Keratinocyte (primary cell): ENCODE measurements at regions not wholly inside any gene's neighbourhood (a gene's known extent, or its start where the extent isn't known, plus 50 kb on each side); places are given as distances from the start of the nearest gene placed in this dataset.
A peak's percentile ranks its signal among the peaks of the same experiment; 100 is the strongest.

ENCODE experiments used
- DNase-seq: peaks from one replicate; pipeline ENCODE4 v3.0.0-alpha.2; 2011; ENCODE audit warnings: low read depth, missing footprints, low spot score
- FAIRE-seq: peaks from 2 replicates; lab custom pipeline; 2011; peaks lifted over from hg19 to GRCh38; lab: Jason Lieb, UNC
- H2AFZ ChIP-seq: 2 replicates; pipeline ENCODE4 v1.6.0; 2012; ENCODE audit warnings: low read length, control low read depth, inconsistent platforms; ENCODE audit not compliant: control insufficient read depth
- H3K27ac ChIP-seq: 2 replicates; pipeline ENCODE4 v1.5.1; 2011; ENCODE audit warnings: low read length; ENCODE audit not compliant: control insufficient read depth, insufficient read depth
- H3K27me3 ChIP-seq: 3 replicates; pipeline ENCODE4 v1.6.0; 2011; ENCODE audit warnings: low read length; ENCODE audit not compliant: control insufficient read depth, insufficient read depth; ENCODE audit errors: extremely low read depth
- H3K36me3 ChIP-seq, 2 experiments: 2 replicates in 1 of 2; 3 replicates in 1 of 2; pipeline ENCODE4 v1.5.1; 2011; ENCODE audit warnings: low read length in 2 of 2, mild to moderate bottlenecking in 1 of 2; ENCODE audit not compliant: control insufficient read depth in 2 of 2, insufficient read depth in 2 of 2; ENCODE audit errors: extremely low read depth in 1 of 2
- H3K4me1 ChIP-seq: 3 replicates; pipeline ENCODE4 v1.5.1; 2011; ENCODE audit warnings: low read length; ENCODE audit not compliant: control insufficient read depth, insufficient read depth; ENCODE audit errors: extremely low read depth
- H3K4me2 ChIP-seq: 3 replicates; pipeline ENCODE4 v1.6.0; 2011; ENCODE audit warnings: low read depth, low read length; ENCODE audit not compliant: control insufficient read depth, insufficient read depth; ENCODE audit errors: extremely low read depth
- H3K4me3 ChIP-seq, 3 experiments: fragments of 200-600 bp in 1 of 3; sonication (generic) in 1 of 3; 2 replicates in 2 of 3; 3 replicates in 1 of 3; pipeline ENCODE4 v1.5.1; 2011 to 2016; ENCODE audit warnings: low read length in 3 of 3, mild to moderate bottlenecking in 3 of 3, control low read depth in 2 of 3, inconsistent platforms in 1 of 3, low read depth in 1 of 3, mixed read lengths in 1 of 3, mixed run types in 1 of 3, moderate library complexity in 1 of 3; ENCODE audit not compliant: control insufficient read depth in 2 of 3, insufficient read depth in 2 of 3; ENCODE audit errors: extremely low read depth in 1 of 3
- H3K79me2 ChIP-seq: 2 replicates; pipeline ENCODE4 v1.6.0; 2012; ENCODE audit warnings: low read length; ENCODE audit not compliant: control insufficient read depth, insufficient read depth
- H3K9ac ChIP-seq: 3 replicates; pipeline ENCODE4 v1.6.0; 2011; ENCODE audit warnings: low read length; ENCODE audit not compliant: control insufficient read depth, insufficient read depth; ENCODE audit errors: extremely low read depth
- H3K9me1 ChIP-seq: 3 replicates; pipeline ENCODE4 v1.6.0; 2011; ENCODE audit warnings: low read length; ENCODE audit not compliant: control insufficient read depth, insufficient read depth; ENCODE audit errors: extremely low read depth
- H3K9me3 ChIP-seq: 2 replicates; pipeline ENCODE4 v1.5.1; 2012; ENCODE audit warnings: low read depth, low read length; ENCODE audit not compliant: control insufficient read depth
- H4K20me1 ChIP-seq: 3 replicates; pipeline ENCODE4 v1.6.0; 2011; ENCODE audit warnings: low read length; ENCODE audit not compliant: control insufficient read depth, insufficient read depth; ENCODE audit errors: extremely low read depth
- EZH2 ChIP-seq: IDR thresholded peaks from one replicate; pipeline ENCODE4 v1.6.1; 2012; ENCODE audit warnings: inconsistent platforms, mild to moderate bottlenecking, low read length, moderate library complexity
- dilution Hi-C: fragments of 300-500 bp; cut with MboI; formaldehyde crosslinking; loops from one replicate; pipeline ENCODE4 v1.7.0; 2020; ENCODE audit warnings: low sequenced_read_pairs; ENCODE audit not compliant: extremely low pct_ligation_motif_present
- TF ChIP-seq, protein P1 (sequence below), 3 experiments: IDR thresholded peaks in 1 of 3; conservative IDR thresholded peaks in 1 of 3; optimal IDR thresholded peaks in 1 of 3; 2 replicates in 2 of 3; 3 replicates in 1 of 3; pipeline versions ENCODE3 to v1.5.1; 2011; ENCODE audit warnings: low read length in 3 of 3, mild to moderate bottlenecking in 3 of 3, moderate library complexity in 2 of 3, control low read depth in 1 of 3, inconsistent platforms in 1 of 3; ENCODE audit not compliant: insufficient read depth in 2 of 3; ENCODE audit errors: extremely low read depth in 1 of 3

DNA sequence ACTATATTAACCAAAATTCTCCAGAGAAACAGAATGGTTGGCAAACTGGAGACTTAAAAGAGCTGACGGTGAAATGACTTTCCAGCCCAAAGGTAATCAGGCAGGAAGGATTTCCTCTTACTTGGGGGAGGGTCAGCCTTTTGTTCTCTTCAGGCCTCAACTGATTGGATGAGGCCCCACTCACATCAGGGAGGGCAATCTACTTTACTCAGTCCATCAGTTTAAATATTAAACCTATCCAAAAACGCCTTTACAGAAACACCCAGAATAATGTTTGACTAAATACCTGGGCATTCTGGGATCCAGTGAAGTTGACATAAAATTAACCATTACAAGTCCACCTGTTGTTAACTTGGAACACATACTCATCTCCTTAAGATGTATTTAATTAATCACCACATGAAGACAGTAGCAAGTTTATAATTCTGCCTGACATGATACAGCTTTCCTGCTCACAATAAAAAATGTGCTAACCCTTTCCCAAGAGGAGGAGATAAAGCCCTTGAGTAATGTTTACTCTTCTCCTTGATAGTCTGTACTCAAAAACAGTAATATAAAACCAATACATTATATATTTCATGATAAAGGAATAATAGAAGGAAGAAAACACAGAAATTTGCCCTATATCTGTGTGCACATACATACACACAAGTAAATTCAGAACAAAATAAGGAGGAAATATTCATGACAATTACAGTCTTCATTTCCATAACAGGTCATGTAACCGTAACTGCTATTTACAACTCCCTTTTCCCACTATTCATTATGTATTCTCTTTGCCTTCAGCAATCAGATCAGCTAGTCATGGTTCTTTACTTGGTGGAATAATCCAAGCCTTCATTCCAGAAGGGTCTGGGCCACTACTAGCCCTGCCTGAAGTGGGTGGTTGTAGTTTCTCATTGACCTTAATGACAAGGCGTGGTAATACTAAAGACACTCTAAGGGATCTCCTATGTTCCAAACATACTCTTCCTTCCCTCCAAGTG lies 107.5 kb upstream of the RUNX1 start:
- H3K9me1 ChIP-seq = no peaks in the 10 kb centered on the region
- DNase-seq = no peak
- no peaks in the 10 kb centered on the region for H3K36me3 ChIP-seq
- dilution Hi-C loops = no loop called here
- H3K27me3 ChIP-seq = no peaks in the 10 kb centered on the region
- no peak overlapping the region for H3K27ac ChIP-seq
- H3K9me3 ChIP-seq = peaks cover 6% of the 10 kb centered on the region
- no peak overlapping the region for H3K4me3 ChIP-seq
- no peak overlapping the region for H3K9ac ChIP-seq
- FAIRE-seq = peak; percentile 9
- peaks cover 18% of the 10 kb centered on the region for H3K4me1 ChIP-seq
- no peaks in the 10 kb centered on the region for H3K79me2 ChIP-seq
- H4K20me1 ChIP-seq = no peaks in the 10 kb centered on the region
- H3K4me2 ChIP-seq = no peak overlapping the region
- no peak overlapping the region for H2AFZ ChIP-seq
- no peak for TF ChIP-seq EZH2
- TF ChIP-seq, protein P1, sequence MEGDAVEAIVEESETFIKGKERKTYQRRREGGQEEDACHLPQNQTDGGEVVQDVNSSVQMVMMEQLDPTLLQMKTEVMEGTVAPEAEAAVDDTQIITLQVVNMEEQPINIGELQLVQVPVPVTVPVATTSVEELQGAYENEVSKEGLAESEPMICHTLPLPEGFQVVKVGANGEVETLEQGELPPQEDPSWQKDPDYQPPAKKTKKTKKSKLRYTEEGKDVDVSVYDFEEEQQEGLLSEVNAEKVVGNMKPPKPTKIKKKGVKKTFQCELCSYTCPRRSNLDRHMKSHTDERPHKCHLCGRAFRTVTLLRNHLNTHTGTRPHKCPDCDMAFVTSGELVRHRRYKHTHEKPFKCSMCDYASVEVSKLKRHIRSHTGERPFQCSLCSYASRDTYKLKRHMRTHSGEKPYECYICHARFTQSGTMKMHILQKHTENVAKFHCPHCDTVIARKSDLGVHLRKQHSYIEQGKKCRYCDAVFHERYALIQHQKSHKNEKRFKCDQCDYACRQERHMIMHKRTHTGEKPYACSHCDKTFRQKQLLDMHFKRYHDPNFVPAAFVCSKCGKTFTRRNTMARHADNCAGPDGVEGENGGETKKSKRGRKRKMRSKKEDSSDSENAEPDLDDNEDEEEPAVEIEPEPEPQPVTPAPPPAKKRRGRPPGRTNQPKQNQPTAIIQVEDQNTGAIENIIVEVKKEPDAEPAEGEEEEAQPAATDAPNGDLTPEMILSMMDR (optimal IDR thresholded peaks at IDR 0.05 in 1 of 3, IDR thresholded peaks at IDR 0.05 in 1 of 3, conservative IDR thresholded peaks at IDR 0.05 in 1 of 3; ENCODE audit: extremely low read depth in 1 of 3, insufficient read depth in 2 of 3, low read length in 3 of 3) = no peak

DNA sequence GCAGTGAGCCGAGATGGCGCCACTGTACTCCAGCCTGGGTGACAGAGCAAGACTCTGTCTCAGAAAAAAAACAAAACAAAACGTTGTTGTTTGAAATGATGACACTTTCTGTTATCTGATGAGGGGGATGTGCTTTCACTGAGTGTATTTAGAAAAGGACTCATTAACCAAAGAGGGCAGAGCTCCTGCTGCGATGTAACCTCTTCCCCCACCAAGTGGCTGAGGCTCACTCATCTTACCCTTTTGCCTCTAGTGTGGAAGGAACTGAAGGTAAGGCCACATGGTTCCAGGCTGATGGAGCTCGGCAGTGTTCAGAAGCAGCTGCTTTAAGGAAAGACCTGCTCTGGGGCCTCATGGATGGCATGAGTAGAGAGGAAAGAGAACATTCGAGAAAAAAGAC lies 105.7 kb upstream of the RUNX1 start:
- Histone ChIP-seq H3K4me3 (no peak overlapping the region), H4K20me1 (no peaks in the 10 kb centered on the region), H3K27me3 (no peaks in the 10 kb centered on the region), H3K27ac (no peak overlapping the region), H3K4me1 (peaks cover 29% of the 10 kb centered on the region), H3K36me3 (no peaks in the 10 kb centered on the region), H3K9ac (no peak overlapping the region), H3K9me1 (no peaks in the 10 kb centered on the region), H3K79me2 (no peaks in the 10 kb centered on the region), H2AFZ (no peak overlapping the region), H3K9me3 (peaks cover 6% of the 10 kb centered on the region), H3K4me2 (no peak overlapping the region)
- TF ChIP-seq, protein P1 (optimal IDR thresholded peaks at IDR 0.05 in 1 of 3, IDR thresholded peaks at IDR 0.05 in 1 of 3, conservative IDR thresholded peaks at IDR 0.05 in 1 of 3; ENCODE audit: extremely low read depth in 1 of 3, insufficient read depth in 2 of 3, low read length in 3 of 3) = no peak
- no peak for TF ChIP-seq EZH2
- no peak for DNase-seq
- dilution Hi-C loops = no loop called here
- no peak for FAIRE-seq
